ENCODE measurements at regions not wholly inside any gene's neighbourhood (a gene's known extent, or its start where the extent isn't known, plus 50 kb on each side); places are given as distances from the start of the nearest gene placed in this dataset.

- TF ChIP-seq CTCF (conservative IDR thresholded peaks at IDR 0.05; ENCODE audit: low read depth, low read length) (no peak), EZH2 (IDR thresholded peaks at IDR 0.05; ENCODE audit: borderline replicate concordance, low read depth, low read length, poor library complexity, severe bottlenecking) (no peak)
These were observed 66.3 kb upstream of the LRIG1 start for GRCh38 chr3:66567077-66567476.
